Calu3 (cell line): ENCODE measurements at regions not wholly inside any gene's neighbourhood (a gene's known extent, or its start where the extent isn't known, plus 50 kb on each side); places are given as distances from the start of the nearest gene placed in this dataset.

Source experiments
- BruUV-seq: library from RNA; stranded (reverse); fragments of 400-500 nt; replicated peaks from 2 replicates; lab custom pipeline; 2021; lab: Mats Ljungman, UMichigan
- CTCF ChIA-PET: fragments of 300-600 bp; sonication (Branson Sonifier 250); formaldehyde crosslinking; loops from one replicate; lab custom pipeline; 2022; ENCODE audit warnings: antibody characterized with exemption; lab: Charles Lee
- DNase-seq: peaks from one replicate; pipeline ENCODE4 v3.0.0; 2022
- H3K27ac Mint-ChIP-seq: one replicate; pipeline ENCODE4 v1.8.0; 2022; ENCODE audit warnings: mixed read lengths; ENCODE audit not compliant: unreplicated experiment
- H3K27me3 Mint-ChIP-seq: one replicate; pipeline ENCODE4 v1.8.0; 2022; ENCODE audit warnings: mixed read lengths; ENCODE audit not compliant: unreplicated experiment
- H3K36me3 Mint-ChIP-seq: one replicate; pipeline ENCODE4 v1.8.0; 2022; ENCODE audit warnings: mild to moderate bottlenecking, moderate library complexity, mixed read lengths; ENCODE audit not compliant: insufficient read depth, unreplicated experiment
- H3K4me1 Mint-ChIP-seq: one replicate; pipeline ENCODE4 v1.8.0; 2022; ENCODE audit warnings: mild to moderate bottlenecking, low read depth, mixed read lengths; ENCODE audit not compliant: unreplicated experiment
- H3K4me3 Mint-ChIP-seq: one replicate; pipeline ENCODE4 v1.8.0; 2022; ENCODE audit warnings: mild to moderate bottlenecking, low read depth, moderate library complexity, mixed read lengths; ENCODE audit not compliant: unreplicated experiment
- H3K9me3 Mint-ChIP-seq: one replicate; pipeline ENCODE4 v1.8.0; 2022; ENCODE audit warnings: low read depth, mixed read lengths; ENCODE audit not compliant: unreplicated experiment
- intact Hi-C: fragments of 100-400 bp; cut with micrococcal nuclease; formaldehyde crosslinking; loops from one replicate; pipeline ENCODE4 v1.10.0; 2022; ENCODE audit not compliant: unreplicated experiment
- TF ChIP-seq, protein P1 (sequence below): fragments of 200-600 bp; IDR thresholded peaks from one replicate; pipeline ENCODE4 v1.8.0; 2022; ENCODE audit warnings: antibody characterized with exemption; ENCODE audit not compliant: unreplicated experiment

DNA sequence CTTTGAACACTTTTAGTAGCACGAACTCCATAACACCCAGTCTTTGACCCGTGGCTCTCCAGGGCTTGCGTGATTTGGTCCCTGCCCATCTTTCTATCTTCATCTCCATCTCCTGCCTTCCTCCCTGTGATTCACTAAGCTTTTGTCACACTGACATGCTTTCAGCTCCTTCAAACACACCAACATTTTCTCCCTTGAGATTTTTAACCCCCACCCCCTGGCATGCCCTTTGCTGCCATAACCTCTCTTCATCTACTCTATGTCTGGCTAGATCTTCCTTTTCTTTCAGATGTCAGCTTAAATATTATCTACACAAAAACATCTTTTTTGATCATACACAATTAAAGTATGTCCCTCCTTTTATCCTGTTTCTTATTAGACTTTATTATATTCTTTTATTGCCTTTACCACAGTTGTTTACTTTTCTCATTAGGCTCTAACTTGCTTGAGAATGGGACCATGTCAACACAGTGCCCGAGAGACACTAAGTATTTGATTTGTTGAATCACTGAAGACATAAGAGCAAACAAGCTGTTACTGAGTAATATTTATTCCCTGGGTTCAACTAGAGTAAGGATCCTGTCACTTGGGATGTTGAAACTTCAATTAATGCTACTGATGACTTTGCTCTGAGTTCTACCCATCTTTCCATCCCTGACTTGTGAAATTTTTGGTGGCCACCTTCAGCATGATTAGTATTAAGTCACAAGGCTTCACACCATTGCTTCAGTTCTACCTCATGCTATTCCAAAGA, 387.3 kb downstream of the LRIG3 start:
- no peak overlapping the region for H3K27ac Mint-ChIP-seq
- CTCF ChIA-PET: interaction anchor here (0.5 kb wide), 1 partner anchor 833 kb away, joined by 6 read pairs; no protein-coding TSS in a partner anchor
- H3K4me1 Mint-ChIP-seq: no peaks in the 10 kb centered on the region
- no peak for DNase-seq
- no peaks in the 10 kb centered on the region for H3K36me3 Mint-ChIP-seq
- no peaks in the 10 kb centered on the region for H3K27me3 Mint-ChIP-seq
- H3K4me3 Mint-ChIP-seq: no peak overlapping the region
- intact Hi-C loops: no loop called here
- TF ChIP-seq, protein P1, sequence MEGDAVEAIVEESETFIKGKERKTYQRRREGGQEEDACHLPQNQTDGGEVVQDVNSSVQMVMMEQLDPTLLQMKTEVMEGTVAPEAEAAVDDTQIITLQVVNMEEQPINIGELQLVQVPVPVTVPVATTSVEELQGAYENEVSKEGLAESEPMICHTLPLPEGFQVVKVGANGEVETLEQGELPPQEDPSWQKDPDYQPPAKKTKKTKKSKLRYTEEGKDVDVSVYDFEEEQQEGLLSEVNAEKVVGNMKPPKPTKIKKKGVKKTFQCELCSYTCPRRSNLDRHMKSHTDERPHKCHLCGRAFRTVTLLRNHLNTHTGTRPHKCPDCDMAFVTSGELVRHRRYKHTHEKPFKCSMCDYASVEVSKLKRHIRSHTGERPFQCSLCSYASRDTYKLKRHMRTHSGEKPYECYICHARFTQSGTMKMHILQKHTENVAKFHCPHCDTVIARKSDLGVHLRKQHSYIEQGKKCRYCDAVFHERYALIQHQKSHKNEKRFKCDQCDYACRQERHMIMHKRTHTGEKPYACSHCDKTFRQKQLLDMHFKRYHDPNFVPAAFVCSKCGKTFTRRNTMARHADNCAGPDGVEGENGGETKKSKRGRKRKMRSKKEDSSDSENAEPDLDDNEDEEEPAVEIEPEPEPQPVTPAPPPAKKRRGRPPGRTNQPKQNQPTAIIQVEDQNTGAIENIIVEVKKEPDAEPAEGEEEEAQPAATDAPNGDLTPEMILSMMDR: no peak
- BruUV-seq: no TSS peak
- peaks cover 2% of the 10 kb centered on the region for H3K9me3 Mint-ChIP-seq

DNA sequence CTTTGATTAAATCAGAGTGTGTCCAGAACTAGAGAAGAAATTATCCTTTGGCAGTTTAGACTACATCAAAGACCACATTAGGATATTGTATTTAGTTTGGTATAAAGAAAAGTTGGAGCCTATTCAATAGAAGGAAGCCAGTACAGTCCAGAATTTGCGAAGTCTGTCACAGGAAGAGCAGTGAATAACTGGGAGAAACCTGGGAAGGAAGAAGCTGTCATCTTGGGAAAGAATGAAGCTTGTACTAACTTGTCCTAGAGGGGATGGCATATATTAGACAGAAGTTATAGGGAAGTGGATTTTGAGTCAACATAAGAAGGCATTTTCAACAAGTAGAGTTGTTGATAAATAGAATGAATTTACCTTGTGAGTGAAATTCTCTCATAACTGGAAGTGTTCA, 386.7 kb downstream of the LRIG3 start:
- DNase-seq: no peak

DNA sequence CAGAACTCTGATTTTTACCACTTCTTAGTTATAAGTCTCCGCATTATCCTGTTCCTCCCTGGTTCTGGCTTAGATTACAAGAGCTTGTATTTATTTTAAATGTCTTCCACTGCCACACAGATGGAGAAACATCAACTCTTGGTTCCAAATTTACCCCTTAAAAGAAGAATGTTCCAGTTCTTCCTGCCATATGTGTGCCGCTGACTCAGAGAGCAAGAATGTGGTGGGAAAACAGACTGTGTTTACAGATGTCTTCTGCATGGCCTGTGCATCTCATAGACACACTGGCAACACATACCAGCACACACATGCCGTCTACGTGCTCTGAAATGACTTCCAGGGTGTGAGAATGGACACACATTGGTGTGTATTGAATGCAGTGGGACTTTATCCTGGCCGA, 383.0 kb downstream of the LRIG3 start:
- no peak for DNase-seq
- BruUV-seq: no TSS peak
- Mint-ChIP-seq H3K36me3 (no peaks in the 10 kb centered on the region), H3K9me3 (no peaks in the 10 kb centered on the region), H3K27me3 (no peaks in the 10 kb centered on the region), H3K4me1 (peaks cover 18% of the 10 kb centered on the region), H3K4me3 (no peak overlapping the region), H3K27ac (no peak overlapping the region)
- TF ChIP-seq, protein P1: no peak
- intact Hi-C loops: no loop called here
- CTCF ChIA-PET: no interaction called here

More for the DNA sequence above, 386.7 kb downstream of the LRIG3 start:
- H3K27me3 Mint-ChIP-seq: no peaks in the 10 kb centered on the region
- intact Hi-C loops: no loop called here
- BruUV-seq: no TSS peak
- TF ChIP-seq, protein P1: no peak
- no peak overlapping the region for H3K27ac Mint-ChIP-seq
- no peaks in the 10 kb centered on the region for H3K9me3 Mint-ChIP-seq
- CTCF ChIA-PET: no interaction called here
- no peaks in the 10 kb centered on the region for H3K4me1 Mint-ChIP-seq
- no peak overlapping the region for H3K4me3 Mint-ChIP-seq
- no peaks in the 10 kb centered on the region for H3K36me3 Mint-ChIP-seq

DNA sequence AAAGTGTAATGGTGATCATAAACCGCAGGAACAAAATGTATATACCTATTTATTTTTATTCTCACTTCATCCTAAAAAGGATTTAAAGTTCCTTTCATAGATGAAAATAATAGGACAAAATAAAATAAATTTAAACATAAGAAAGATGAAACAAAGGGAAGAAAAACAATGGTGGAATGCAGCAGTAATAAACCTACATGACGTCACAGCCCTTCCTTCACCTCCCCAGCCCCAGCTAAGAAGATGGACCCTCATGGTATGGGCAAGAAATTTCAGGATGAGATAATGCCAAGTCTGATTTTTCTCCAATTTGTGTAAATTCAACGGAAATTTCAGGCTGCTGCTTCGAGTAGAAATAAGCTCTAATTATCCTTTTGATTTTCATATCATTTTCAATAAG, 381.0 kb downstream of the LRIG3 start:
- no peaks in the 10 kb centered on the region for H3K36me3 Mint-ChIP-seq
- H3K9me3 Mint-ChIP-seq: no peaks in the 10 kb centered on the region
- CTCF ChIA-PET: interaction anchor here (1.6 kb wide), 1 partner anchor 10 kb away, joined by 4 read pairs; no protein-coding TSS in a partner anchor
- TF ChIP-seq, protein P1: no peak
- no peaks in the 10 kb centered on the region for H3K27me3 Mint-ChIP-seq
- no peak for DNase-seq
- no TSS peak for BruUV-seq
- H3K4me3 Mint-ChIP-seq: no peak overlapping the region
- intact Hi-C loops: no loop called here
- peaks cover 20% of the 10 kb centered on the region for H3K4me1 Mint-ChIP-seq
- no peak overlapping the region for H3K27ac Mint-ChIP-seq
